Right lobe of liver (tissue), 4 donors: ENCODE measurements at regions not wholly inside any gene's neighbourhood (a gene's known extent, or its start where the extent isn't known, plus 50 kb on each side); places are given as distances from the start of the nearest gene placed in this dataset.

Experiments
- POLR2A ChIP-seq: fragments of 450-650 bp; IDR thresholded peaks from one replicate; pipeline ENCODE4 v1.6.1; 2017; ENCODE audit warnings: antibody characterized with exemption, mild to moderate bottlenecking
- TF ChIP-seq, protein P1 (sequence below), 4 donors: fragments of 200-600 bp in 3 of 4; fragments of 450-650 bp in 1 of 4; IDR thresholded peaks; one replicate each; pipeline versions ENCODE4 v1.5.1 to v1.8.0; 2016 to 2022; ENCODE audit warnings: antibody characterized with exemption in 4 of 4, mild to moderate bottlenecking in 2 of 4
- donor health status: DM: no; HTN: no; CAD: no.
- donor health status: DM: no; HTN: no; CAD: no.
- donor health status: DM: no; HTN: yes; CAD: no.

DNA sequence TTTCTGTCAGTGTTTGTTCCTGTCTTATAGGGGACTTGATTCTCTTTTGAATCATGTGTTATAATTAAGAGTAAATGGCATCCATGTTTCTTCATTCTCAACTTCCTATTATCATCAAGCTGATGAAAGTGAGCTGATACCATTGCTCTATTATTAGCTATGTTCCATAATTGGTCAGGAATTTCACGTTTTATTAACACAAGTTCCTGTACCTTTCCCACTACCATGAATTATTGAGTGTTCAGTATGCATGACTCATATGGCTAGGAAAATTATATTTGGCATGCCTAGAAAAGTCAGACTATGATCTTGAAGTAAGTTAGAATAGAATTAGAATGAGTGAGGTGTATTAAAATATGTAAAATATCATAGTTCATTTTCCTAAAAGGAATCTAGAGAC lies 278.9 kb upstream of the LRRC3B start:
- TF ChIP-seq, protein P1, sequence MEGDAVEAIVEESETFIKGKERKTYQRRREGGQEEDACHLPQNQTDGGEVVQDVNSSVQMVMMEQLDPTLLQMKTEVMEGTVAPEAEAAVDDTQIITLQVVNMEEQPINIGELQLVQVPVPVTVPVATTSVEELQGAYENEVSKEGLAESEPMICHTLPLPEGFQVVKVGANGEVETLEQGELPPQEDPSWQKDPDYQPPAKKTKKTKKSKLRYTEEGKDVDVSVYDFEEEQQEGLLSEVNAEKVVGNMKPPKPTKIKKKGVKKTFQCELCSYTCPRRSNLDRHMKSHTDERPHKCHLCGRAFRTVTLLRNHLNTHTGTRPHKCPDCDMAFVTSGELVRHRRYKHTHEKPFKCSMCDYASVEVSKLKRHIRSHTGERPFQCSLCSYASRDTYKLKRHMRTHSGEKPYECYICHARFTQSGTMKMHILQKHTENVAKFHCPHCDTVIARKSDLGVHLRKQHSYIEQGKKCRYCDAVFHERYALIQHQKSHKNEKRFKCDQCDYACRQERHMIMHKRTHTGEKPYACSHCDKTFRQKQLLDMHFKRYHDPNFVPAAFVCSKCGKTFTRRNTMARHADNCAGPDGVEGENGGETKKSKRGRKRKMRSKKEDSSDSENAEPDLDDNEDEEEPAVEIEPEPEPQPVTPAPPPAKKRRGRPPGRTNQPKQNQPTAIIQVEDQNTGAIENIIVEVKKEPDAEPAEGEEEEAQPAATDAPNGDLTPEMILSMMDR (IDR thresholded peaks at IDR 0.05): no peak
- no peak for TF ChIP-seq POLR2A
